HG03469 (cell line): ENCODE measurements at regions not wholly inside any gene's neighbourhood (a gene's known extent, or its start where the extent isn't known, plus 50 kb on each side); places are given as distances from the start of the nearest gene placed in this dataset.
"Not testable (repeated sequence)": the region's sequence is repeated elsewhere in the genome, so short reads cannot be mapped to it uniquely, and the experiment has no call there.

ENCODE experiments used
- ATAC-seq: cut with Tn5 transposase; IDR thresholded peaks from one replicate; pipeline ENCODE4 v1.9.1; 2021; ENCODE audit warnings: mild to moderate bottlenecking, moderate library complexity, moderate number of reproducible peaks; ENCODE audit not compliant: unreplicated experiment

GRCh38 chr11:92465410-92465809 lies 240.8 kb downstream of the FAT3 start:
- not testable (repeated sequence) for ATAC-seq

- no peak for ATAC-seq
Observed at GRCh38 chr11:92473736-92474135, 249.1 kb downstream of the FAT3 start.

- no peak for ATAC-seq
Observed at GRCh38 chr11:92475316-92475715, 250.7 kb downstream of the FAT3 start.

- no peak for ATAC-seq
Observed at GRCh38 chr11:92475819-92476218, 251.2 kb downstream of the FAT3 start.

- no peak for ATAC-seq
Observed at GRCh38 chr11:92477686-92478085, 253.1 kb downstream of the FAT3 start.

GRCh38 chr11:92480499-92480898 lies 255.9 kb downstream of the FAT3 start:
- no peak for ATAC-seq

GRCh38 chr11:92482492-92483060 lies 258.0 kb downstream of the FAT3 start:
- no peak for ATAC-seq

GRCh38 chr11:92484570-92484969 lies 260.0 kb downstream of the FAT3 start:
- no peak for ATAC-seq

- no peak for ATAC-seq
Observed at GRCh38 chr11:92489826-92490399, 265.3 kb downstream of the FAT3 start.

- ATAC-seq, result no peak
Observed at GRCh38 chr11:92492372-92492771, 267.8 kb downstream of the FAT3 start.

- ATAC-seq, result no peak
Observed at GRCh38 chr11:92495107-92495793, 270.6 kb downstream of the FAT3 start.

GRCh38 chr11:92500453-92500852 lies 275.8 kb downstream of the FAT3 start:
- ATAC-seq, result no peak

- ATAC-seq, result no peak
Observed at GRCh38 chr11:92501066-92501739, 276.6 kb downstream of the FAT3 start.

GRCh38 chr11:92504004-92504403 lies 279.4 kb downstream of the FAT3 start:
- ATAC-seq, result no peak

- no peak for ATAC-seq
Observed at GRCh38 chr11:92504534-92504933, 279.9 kb downstream of the FAT3 start.

- ATAC-seq, result no peak
Observed at GRCh38 chr11:92505689-92506088, 281.1 kb downstream of the FAT3 start.

- no peak for ATAC-seq
Observed at GRCh38 chr11:92506809-92507336, 282.3 kb downstream of the FAT3 start.

- no peak for ATAC-seq
Observed at GRCh38 chr11:92510591-92510990, 286.0 kb downstream of the FAT3 start.

GRCh38 chr11:92511522-92512203 lies 287.0 kb downstream of the FAT3 start:
- ATAC-seq, result no peak

- no peak for ATAC-seq
Observed at GRCh38 chr11:92512204-92512569, 287.6 kb downstream of the FAT3 start.

GRCh38 chr11:92523611-92524010 lies 299.0 kb downstream of the FAT3 start:
- no peak for ATAC-seq
